ENCODE measurements at regions not wholly inside any gene's neighbourhood (a gene's known extent, or its start where the extent isn't known, plus 50 kb on each side); places are given as distances from the start of the nearest gene placed in this dataset.

DNA sequence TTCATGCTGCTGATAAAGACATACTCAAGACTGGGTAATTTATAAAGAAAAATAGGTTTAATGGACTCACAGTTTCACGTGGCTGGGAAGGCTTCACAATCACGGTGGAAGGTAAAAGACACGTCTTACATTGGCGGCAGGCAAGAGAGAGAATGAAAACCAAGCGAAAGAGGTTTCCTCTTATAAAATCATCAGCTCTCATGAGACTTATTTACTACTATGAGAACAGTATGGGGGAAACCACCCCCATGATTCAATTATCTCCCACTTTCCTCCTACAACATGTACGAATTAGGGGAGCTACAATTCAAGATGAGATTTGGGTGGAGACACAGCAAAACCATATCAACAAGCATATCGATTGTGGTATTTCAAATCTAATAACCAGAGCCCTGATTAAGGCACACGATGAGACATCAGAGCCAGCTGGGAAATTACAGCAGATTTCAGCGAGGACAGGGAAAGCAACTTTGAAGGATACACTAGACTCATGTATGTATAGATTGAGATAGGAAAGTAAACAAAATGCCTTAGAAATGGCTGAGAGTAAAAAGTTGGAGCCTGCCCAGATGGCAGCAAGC is 129.8 kb upstream of the GJE1 start:
- TF ChIP-seq POLR2A (IDR thresholded peaks at IDR 0.05) (no peak), CTCF (IDR thresholded peaks at IDR 0.05) (no peak)
